PC-9 (cell line): ENCODE measurements at regions not wholly inside any gene's neighbourhood (a gene's known extent, or its start where the extent isn't known, plus 50 kb on each side); places are given as distances from the start of the nearest gene placed in this dataset.

Experiments
- BruUV-seq: library from RNA; stranded (reverse); fragments of 400-500 nt; replicated peaks from 2 replicates; lab custom pipeline; 2021; lab: Mats Ljungman, UMichigan
- CTCF ChIA-PET: fragments of 300-600 bp; sonication (Branson Sonifier 250); formaldehyde crosslinking; loops from one replicate; lab custom pipeline; 2022; ENCODE audit warnings: antibody characterized with exemption; lab: Charles Lee
- POLR2A ChIA-PET: fragments of 300-600 bp; sonication (Branson Sonifier 250); formaldehyde crosslinking; loops from one replicate; lab custom pipeline; 2022; ENCODE audit warnings: antibody characterized with exemption; ENCODE audit not compliant: unreplicated experiment; lab: Charles Lee
- DNase-seq, 2 experiments: peaks; one replicate each; pipeline versions ENCODE4 v3.0.0 to v3.0.0-alpha.2; 2015 to 2022; ENCODE audit warnings: mixed read lengths in 1 of 2
- H2AFZ ChIP-seq: fragments of 200-600 bp; sonication (generic); 2 replicates; pipeline ENCODE4 v1.8.1; 2017; ENCODE audit warnings: antibody characterized with exemption
- H3F3A ChIP-seq: fragments of 200-600 bp; sonication (generic); 2 replicates; pipeline ENCODE4 v1.8.1; 2017; ENCODE audit warnings: antibody characterized with exemption, mild to moderate bottlenecking, low read depth; ENCODE audit not compliant: insufficient read depth
- H3K27ac ChIP-seq: fragments of 200-600 bp; sonication (generic); 2 replicates; pipeline ENCODE4 v1.6.1; 2016; ENCODE audit warnings: mixed run types
- H3K27me3 ChIP-seq: fragments of 200-600 bp; sonication (generic); 2 replicates; pipeline ENCODE4 v1.6.1; 2016; ENCODE audit warnings: low read depth, mixed run types; ENCODE audit not compliant: insufficient read depth
- H3K36me3 ChIP-seq: fragments of 200-600 bp; sonication (generic); 2 replicates; pipeline ENCODE4 v1.6.1; 2016; ENCODE audit warnings: low read depth, mixed run types
- H3K4me1 ChIP-seq: fragments of 200-600 bp; sonication (generic); replicated peaks from 2 replicates; pipeline ENCODE4 v1.6.1; 2016; ENCODE audit warnings: mixed run types; ENCODE audit not compliant: insufficient read depth
- H3K4me2 ChIP-seq: fragments of 200-600 bp; sonication (generic); 2 replicates; pipeline ENCODE4 v1.6.1; 2017; ENCODE audit warnings: mixed run types
- H3K4me3 ChIP-seq: fragments of 200-600 bp; sonication (generic); 2 replicates; pipeline ENCODE4 v1.6.1; 2016; ENCODE audit warnings: mixed run types
- H3K79me2 ChIP-seq: fragments of 200-600 bp; sonication (generic); 2 replicates; pipeline ENCODE4 v1.6.1; 2017; ENCODE audit warnings: low read depth, mixed run types
- H3K9me2 ChIP-seq: fragments of 200-600 bp; sonication (generic); 2 replicates; pipeline ENCODE4 v1.8.1; 2017; ENCODE audit warnings: mild to moderate bottlenecking; ENCODE audit not compliant: insufficient read depth
- H3K9me3 ChIP-seq: fragments of 200-600 bp; sonication (generic); 2 replicates; pipeline ENCODE4 v1.8.1; 2016; ENCODE audit warnings: low read depth; ENCODE audit not compliant: insufficient read depth
- H4K20me1 ChIP-seq: fragments of 200-600 bp; sonication (generic); 2 replicates; pipeline ENCODE4 v1.8.1; 2017; ENCODE audit not compliant: insufficient read depth
- CTCF ChIP-seq: fragments of 200-600 bp; sonication (generic); conservative IDR thresholded peaks from 2 replicates; pipeline ENCODE4 v1.6.1; 2017; ENCODE audit warnings: mixed run types, antibody characterized with exemption, mild to moderate bottlenecking, moderate library complexity
- EZH2 ChIP-seq: fragments of 200-600 bp; sonication (generic); IDR thresholded peaks from 2 replicates; pipeline ENCODE4 v1.8.0; 2017; ENCODE audit warnings: antibody characterized with exemption, low read depth
- intact Hi-C: fragments of 100-400 bp; cut with micrococcal nuclease; formaldehyde crosslinking; loops from one replicate; pipeline ENCODE4 v1.10.0; 2022; ENCODE audit not compliant: unreplicated experiment

GRCh38 chr7:106353944-106354343 is 69.2 kb upstream of the NAMPT start:
- BruUV-seq, result no TSS peak
- Histone ChIP-seq H3K27me3 (no peaks in the 10 kb centered on the region), H3F3A (no peaks in the 10 kb centered on the region), H2AFZ (no peak overlapping the region), H3K4me3 (no peak overlapping the region), H3K36me3 (no peaks in the 10 kb centered on the region), H3K27ac (no peak overlapping the region), H3K9me2 (peaks cover 4% of the 10 kb centered on the region; the same call in 1 of the 2 replicates), H3K9me3 (peaks cover 22% of the 10 kb centered on the region), H4K20me1 (no peaks in the 10 kb centered on the region), H3K79me2 (no peaks in the 10 kb centered on the region), H3K4me1 (no peaks in the 10 kb centered on the region), H3K4me2 (no peak overlapping the region)
- no peak for DNase-seq
- no peak for TF ChIP-seq EZH2
- TF ChIP-seq CTCF, result no peak
- intact Hi-C loops, result no loop called here
- CTCF ChIA-PET, result no interaction called here
- POLR2A ChIA-PET, result no interaction called here

GRCh38 chr7:106348231-106348630 is 63.4 kb upstream of the NAMPT start:
- H3K79me2 ChIP-seq, result no peaks in the 10 kb centered on the region; the same call in 1 of the 2 replicates
- H3K9me2 ChIP-seq, result no peaks in the 10 kb centered on the region
- H3K36me3 ChIP-seq, result peaks cover 13% of the 10 kb centered on the region; the same call in 1 of the 2 replicates
- H3K4me3 ChIP-seq, result 0 out of 2 replicates have a peak overlapping the region, but pooled peaks have one; percentile 5
- intact Hi-C loops, result loop anchor here (10.0 kb wide), 1 partner anchor 427 kb away; no protein-coding TSS in a partner anchor
- H3K4me2 ChIP-seq, result no peak overlapping the region
- BruUV-seq, result no TSS peak
- peaks cover 38% of the 10 kb centered on the region for H3K4me1 ChIP-seq
- H4K20me1 ChIP-seq, result no peaks in the 10 kb centered on the region
- no peak for DNase-seq
- no peak for TF ChIP-seq EZH2
- TF ChIP-seq CTCF, result no peak
- H2AFZ ChIP-seq, result no peak overlapping the region
- POLR2A ChIA-PET, result no interaction called here
- H3K27ac ChIP-seq, result peak overlapping the region; percentile 98
- CTCF ChIA-PET, result no interaction called here
- peaks cover 31% of the 10 kb centered on the region for H3F3A ChIP-seq
- H3K9me3 ChIP-seq, result peaks cover 40% of the 10 kb centered on the region
- H3K27me3 ChIP-seq, result no peaks in the 10 kb centered on the region

GRCh38 chr7:106347229-106347833 is 62.5 kb upstream of the NAMPT start:
- Histone ChIP-seq H3K79me2 (no peaks in the 10 kb centered on the region; the same call in 1 of the 2 replicates), H3K9me3 (peaks cover 49% of the 10 kb centered on the region), H3K4me1 (peaks cover 38% of the 10 kb centered on the region), H4K20me1 (no peaks in the 10 kb centered on the region), H3K4me2 (peak overlapping the region; percentile 34), H3K36me3 (peaks cover 13% of the 10 kb centered on the region; the same call in 1 of the 2 replicates), H3K9me2 (no peaks in the 10 kb centered on the region), H3K27ac (peak overlapping the region; percentile 98), H3K27me3 (no peaks in the 10 kb centered on the region), H3F3A (peaks cover 31% of the 10 kb centered on the region), H3K4me3 (no peak overlapping the region), H2AFZ (0 out of 2 replicates have a peak overlapping the region, but pooled peaks have one; percentile 7)
- ChIA-PET CTCF (no interaction called here), POLR2A (interaction anchor here (0.6 to 1.9 kb wide), 3 partner anchors 62 to 1963 kb away, joined by 3 to 6 read pairs (median 3); partner anchors contain the start of gene NAMPT)
- intact Hi-C loops, result loop anchor here (10.0 kb wide), 1 partner anchor 427 kb away; no protein-coding TSS in a partner anchor
- DNase-seq, result no peak
- TF ChIP-seq CTCF (no peak), EZH2 (no peak)
- TSS peak; percentile 36 for BruUV-seq
